Keratinocyte (primary cell): ENCODE measurements at regions not wholly inside any gene's neighbourhood (a gene's known extent, or its start where the extent isn't known, plus 50 kb on each side); places are given as distances from the start of the nearest gene placed in this dataset.
"Not testable (repeated sequence)": the region's sequence is repeated elsewhere in the genome, so short reads cannot be mapped to it uniquely, and the experiment has no call there.

ENCODE experiments used
- DNase-seq: peaks from one replicate; pipeline ENCODE4 v3.0.0-alpha.2; 2011; ENCODE audit warnings: low read depth, missing footprints, low spot score
- FAIRE-seq: peaks from 2 replicates; lab custom pipeline; 2011; peaks lifted over from hg19 to GRCh38; lab: Jason Lieb, UNC
- H2AFZ ChIP-seq: 2 replicates; pipeline ENCODE4 v1.6.0; 2012; ENCODE audit warnings: low read length, control low read depth, inconsistent platforms; ENCODE audit not compliant: control insufficient read depth
- H3K27ac ChIP-seq: 2 replicates; pipeline ENCODE4 v1.5.1; 2011; ENCODE audit warnings: low read length; ENCODE audit not compliant: control insufficient read depth, insufficient read depth
- H3K27me3 ChIP-seq: 3 replicates; pipeline ENCODE4 v1.6.0; 2011; ENCODE audit warnings: low read length; ENCODE audit not compliant: control insufficient read depth, insufficient read depth; ENCODE audit errors: extremely low read depth
- H3K36me3 ChIP-seq, 2 experiments: 2 replicates in 1 of 2; 3 replicates in 1 of 2; pipeline ENCODE4 v1.5.1; 2011; ENCODE audit warnings: low read length in 2 of 2, mild to moderate bottlenecking in 1 of 2; ENCODE audit not compliant: control insufficient read depth in 2 of 2, insufficient read depth in 2 of 2; ENCODE audit errors: extremely low read depth in 1 of 2
- H3K4me1 ChIP-seq: 3 replicates; pipeline ENCODE4 v1.5.1; 2011; ENCODE audit warnings: low read length; ENCODE audit not compliant: control insufficient read depth, insufficient read depth; ENCODE audit errors: extremely low read depth
- H3K4me2 ChIP-seq: 3 replicates; pipeline ENCODE4 v1.6.0; 2011; ENCODE audit warnings: low read depth, low read length; ENCODE audit not compliant: control insufficient read depth, insufficient read depth; ENCODE audit errors: extremely low read depth
- H3K4me3 ChIP-seq, 3 experiments: fragments of 200-600 bp in 1 of 3; sonication (generic) in 1 of 3; 2 replicates in 2 of 3; 3 replicates in 1 of 3; pipeline ENCODE4 v1.5.1; 2011 to 2016; ENCODE audit warnings: low read length in 3 of 3, mild to moderate bottlenecking in 3 of 3, control low read depth in 2 of 3, inconsistent platforms in 1 of 3, low read depth in 1 of 3, mixed read lengths in 1 of 3, mixed run types in 1 of 3, moderate library complexity in 1 of 3; ENCODE audit not compliant: control insufficient read depth in 2 of 3, insufficient read depth in 2 of 3; ENCODE audit errors: extremely low read depth in 1 of 3
- H3K79me2 ChIP-seq: 2 replicates; pipeline ENCODE4 v1.6.0; 2012; ENCODE audit warnings: low read length; ENCODE audit not compliant: control insufficient read depth, insufficient read depth
- H3K9ac ChIP-seq: 3 replicates; pipeline ENCODE4 v1.6.0; 2011; ENCODE audit warnings: low read length; ENCODE audit not compliant: control insufficient read depth, insufficient read depth; ENCODE audit errors: extremely low read depth
- H3K9me1 ChIP-seq: 3 replicates; pipeline ENCODE4 v1.6.0; 2011; ENCODE audit warnings: low read length; ENCODE audit not compliant: control insufficient read depth, insufficient read depth; ENCODE audit errors: extremely low read depth
- H3K9me3 ChIP-seq: 2 replicates; pipeline ENCODE4 v1.5.1; 2012; ENCODE audit warnings: low read depth, low read length; ENCODE audit not compliant: control insufficient read depth
- H4K20me1 ChIP-seq: 3 replicates; pipeline ENCODE4 v1.6.0; 2011; ENCODE audit warnings: low read length; ENCODE audit not compliant: control insufficient read depth, insufficient read depth; ENCODE audit errors: extremely low read depth
- dilution Hi-C: fragments of 300-500 bp; cut with MboI; formaldehyde crosslinking; loops from one replicate; pipeline ENCODE4 v1.7.0; 2020; ENCODE audit warnings: low sequenced_read_pairs; ENCODE audit not compliant: extremely low pct_ligation_motif_present

DNA sequence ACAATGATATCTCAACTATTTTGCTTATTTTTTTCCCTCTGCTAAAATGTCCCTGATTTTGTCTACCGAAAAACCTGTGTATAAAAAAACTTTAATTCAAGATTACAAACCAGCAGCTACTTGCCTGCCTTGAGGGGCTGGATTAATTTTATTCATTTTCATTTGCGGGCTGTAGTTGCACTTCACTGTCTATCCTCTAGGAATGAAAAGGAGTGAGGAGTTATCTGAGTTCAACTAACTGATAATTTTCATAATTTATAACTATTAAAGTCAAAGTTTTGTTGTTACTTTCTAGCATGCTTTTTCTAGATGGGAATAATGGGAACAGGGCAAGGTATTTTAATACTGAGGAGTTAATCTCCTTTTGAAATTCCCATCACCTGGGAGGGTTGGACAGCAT is 50.3 kb upstream of the AGTPBP1 start:
- H3K4me1 ChIP-seq, H3K4me3 ChIP-seq, H3K36me3 ChIP-seq, DNase-seq, dilution Hi-C loops, H3K9me3 ChIP-seq, H3K9me1 ChIP-seq, H3K4me2 ChIP-seq, H2AFZ ChIP-seq, H3K27ac ChIP-seq, H4K20me1 ChIP-seq, FAIRE-seq, H3K79me2 ChIP-seq, H3K27me3 ChIP-seq, H3K9ac ChIP-seq: not testable (repeated sequence)

DNA sequence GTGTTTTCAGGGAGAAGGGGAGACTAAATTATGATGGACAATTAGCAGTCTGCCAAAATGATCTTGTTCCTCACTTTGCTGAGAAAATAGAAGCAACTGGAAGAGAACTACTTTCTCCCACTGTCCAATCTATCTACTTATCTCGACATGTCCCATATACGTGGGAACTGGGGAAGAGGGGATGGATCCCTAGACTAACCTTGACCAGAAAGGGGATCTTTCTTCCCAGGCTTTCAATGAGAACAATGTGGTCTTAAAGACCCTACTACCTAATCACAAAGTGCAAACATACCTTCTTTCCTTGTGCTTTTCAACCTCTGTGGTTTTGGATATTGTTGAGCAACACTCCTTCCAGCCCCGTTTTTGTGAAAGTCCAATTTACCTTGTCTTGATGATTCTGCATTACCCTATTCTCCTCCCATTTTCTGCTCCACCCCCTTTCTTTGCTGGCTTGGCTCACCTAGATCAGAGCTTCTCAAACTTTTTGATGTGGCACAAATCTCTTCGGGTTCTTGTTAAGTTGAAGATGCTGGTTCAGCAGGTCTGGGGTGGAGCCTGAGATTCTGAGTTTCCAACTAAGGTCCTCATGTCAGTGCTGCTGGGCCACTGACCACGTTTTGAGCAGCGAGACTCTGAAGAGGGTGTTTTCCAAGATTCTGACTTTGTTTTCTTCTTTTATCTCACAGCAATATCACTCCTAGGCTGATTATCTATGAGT is 61.4 kb upstream of the AGTPBP1 start:
- H3K4me1 ChIP-seq, FAIRE-seq, H4K20me1 ChIP-seq, H3K4me2 ChIP-seq, H3K27ac ChIP-seq, H3K4me3 ChIP-seq, H3K36me3 ChIP-seq, H3K79me2 ChIP-seq, H2AFZ ChIP-seq, H3K9me3 ChIP-seq, H3K9ac ChIP-seq, H3K9me1 ChIP-seq, dilution Hi-C loops, DNase-seq, H3K27me3 ChIP-seq: not testable (repeated sequence)

DNA sequence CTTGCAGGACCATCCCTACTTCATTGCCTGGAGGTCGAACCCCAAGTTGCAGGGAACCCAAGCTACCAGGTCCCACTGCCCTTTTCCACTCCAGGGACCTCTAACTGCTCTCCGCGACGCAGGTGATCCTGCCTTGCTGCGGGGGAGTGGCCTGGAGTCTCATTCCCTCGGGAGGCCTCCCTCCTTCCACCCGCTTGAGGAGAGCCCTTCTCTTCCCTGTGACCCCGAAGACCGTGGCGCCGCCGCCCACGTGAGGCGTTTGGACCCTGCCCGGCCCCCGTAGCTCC is 63.0 kb upstream of the AGTPBP1 start:
- H3K4me1 ChIP-seq, H4K20me1 ChIP-seq, H3K27ac ChIP-seq, dilution Hi-C loops, DNase-seq, H3K9ac ChIP-seq, H3K27me3 ChIP-seq, H3K36me3 ChIP-seq, H3K9me1 ChIP-seq, H3K79me2 ChIP-seq, H3K9me3 ChIP-seq: not testable (repeated sequence)
- H3K4me2 ChIP-seq, result peak overlapping the region; percentile 56
- FAIRE-seq, result peak; percentile 26
- peak overlapping the region; percentile 5 for H2AFZ ChIP-seq
- peak overlapping the region; percentile 49 to 58 (median 57) for H3K4me3 ChIP-seq

DNA sequence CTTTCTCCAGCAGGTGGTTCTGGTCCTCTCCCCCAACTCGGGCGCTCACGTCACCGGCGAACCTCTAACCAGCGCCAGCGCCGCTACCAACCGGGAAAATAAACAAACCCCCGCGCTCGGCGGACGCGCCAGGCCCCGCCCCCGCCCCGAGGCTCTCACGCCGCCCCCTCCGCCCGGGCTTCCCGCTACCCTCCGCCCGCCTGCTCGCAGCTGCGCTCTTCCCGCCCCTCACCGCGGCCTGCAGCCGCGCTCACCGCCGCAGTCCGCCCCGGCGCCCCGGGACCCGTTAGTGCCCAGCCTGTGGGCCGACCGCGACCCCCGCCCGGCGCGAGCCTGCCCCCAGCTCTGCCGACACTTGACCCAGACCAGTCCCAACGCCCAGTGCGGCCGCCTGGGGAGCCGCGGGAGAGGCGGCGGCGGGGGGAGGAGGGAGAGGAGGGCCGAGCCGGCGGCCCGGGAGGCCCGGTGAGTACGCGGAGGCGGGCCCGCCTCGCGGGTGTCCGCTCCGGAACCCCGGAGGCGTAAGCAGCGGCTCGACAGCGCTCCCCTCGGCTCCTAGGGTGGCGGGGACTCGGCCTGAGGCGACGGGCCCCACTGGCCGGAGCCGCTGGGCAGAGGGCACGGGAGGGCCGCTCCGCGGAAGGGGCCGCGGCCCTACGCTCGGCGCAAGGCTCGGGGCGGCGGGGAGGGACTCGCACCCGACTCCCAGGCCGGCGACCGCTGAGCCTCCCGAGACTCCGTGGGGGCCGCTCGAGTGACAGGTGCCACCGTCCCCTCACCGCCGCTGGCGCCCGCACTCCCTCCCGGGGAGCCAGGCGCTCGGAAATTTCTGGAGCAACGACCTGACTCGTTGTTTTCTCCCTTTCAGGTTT is 63.6 kb upstream of the AGTPBP1 start:
- H3K9me1 ChIP-seq, H3K9me3 ChIP-seq, FAIRE-seq, H4K20me1 ChIP-seq, H3K36me3 ChIP-seq, H3K27me3 ChIP-seq, H3K27ac ChIP-seq, H3K4me1 ChIP-seq, H3K79me2 ChIP-seq, DNase-seq, dilution Hi-C loops: not testable (repeated sequence)
- Histone ChIP-seq H3K4me2 (peak overlapping the region; percentile 58), H3K9ac (peak overlapping the region; percentile 47), H3K4me3 (peak overlapping the region; percentile 57 to 70 (median 58)), H2AFZ (peak overlapping the region; percentile 53)

DNA sequence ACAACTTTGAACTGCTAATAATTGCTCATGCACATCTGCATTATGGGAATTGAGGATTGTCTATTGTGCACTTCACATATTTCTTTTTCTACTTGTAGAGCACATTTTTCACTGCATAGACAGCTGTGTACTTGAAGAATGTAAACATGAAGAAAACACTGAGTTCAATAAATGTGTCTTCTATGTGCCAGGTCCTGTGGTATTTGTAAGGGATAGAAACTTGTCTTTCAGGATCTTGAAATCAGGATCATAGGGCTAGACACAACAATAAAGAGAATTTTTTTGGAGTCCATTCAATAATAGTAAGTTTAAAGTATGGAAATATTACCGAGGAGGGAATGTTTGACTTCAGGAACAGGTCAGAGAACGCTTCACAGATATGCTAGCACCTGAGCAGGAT is 66.6 kb upstream of the AGTPBP1 start:
- H4K20me1 ChIP-seq, H3K9me1 ChIP-seq, H3K4me1 ChIP-seq, H3K9ac ChIP-seq, H3K36me3 ChIP-seq, H3K9me3 ChIP-seq, FAIRE-seq, DNase-seq, H3K27me3 ChIP-seq, H3K4me3 ChIP-seq, H3K4me2 ChIP-seq, dilution Hi-C loops, H3K27ac ChIP-seq, H2AFZ ChIP-seq, H3K79me2 ChIP-seq: not testable (repeated sequence)
